ENCODE measurements at regions not wholly inside any gene's neighbourhood (a gene's known extent, or its start where the extent isn't known, plus 50 kb on each side); places are given as distances from the start of the nearest gene placed in this dataset.

DNA sequence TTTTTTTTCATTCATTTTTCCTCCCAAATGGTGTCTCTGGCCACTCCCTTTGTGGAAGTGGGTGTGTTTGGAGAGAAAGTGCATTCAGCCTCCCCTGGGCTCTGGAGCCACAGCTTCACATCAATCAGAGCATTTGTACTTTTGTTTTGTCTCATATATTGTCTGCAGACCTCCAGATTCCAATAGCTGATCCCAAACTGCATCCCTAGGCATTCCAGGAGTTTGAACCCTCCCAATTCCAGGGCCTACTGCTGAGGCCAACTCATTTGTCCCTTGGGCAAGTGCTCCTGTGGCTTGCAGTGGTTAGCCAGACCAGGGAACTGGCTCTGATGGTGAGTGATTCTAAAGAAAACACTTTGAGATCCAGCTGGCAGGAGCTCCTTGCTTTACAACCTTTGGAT, 163.3 kb downstream of the IPMK start:
- Histone ChIP-seq H3K27me3 (ENCODE audit: insufficient read depth, low read length) (no peaks in the 10 kb centered on the region), H3K27ac (ENCODE audit: low read depth, low read length) (no peak overlapping the region), H3K4me1 (ENCODE audit: insufficient read depth, low read length) (no peaks in the 10 kb centered on the region), H3K36me3 (ENCODE audit: insufficient read depth, low read length) (no peaks in the 10 kb centered on the region), H3K9me3 (ENCODE audit: control insufficient read depth in 1 of 2, low read length in 2 of 2) (no peaks in the 10 kb centered on the region), H3K4me3 (ENCODE audit: low read length in 2 of 2) (no peak overlapping the region)
- ChIA-PET CTCF (ENCODE audit: partially characterized antibody) (no interaction called here), POLR2A (ENCODE audit: partially characterized antibody) (no interaction called here)
- H3K27me3 Mint-ChIP-seq: peaks cover 0 to 3% of the 10 kb centered on the region in 2 donors
- H3K4me3 Mint-ChIP-seq: no peak overlapping the region
- intact Hi-C loops (cut with micrococcal nuclease): no loop called here
- no peaks in the 10 kb centered on the region for H3K36me3 Mint-ChIP-seq
- no peak for DNase-seq
- no peaks in the 10 kb centered on the region for H3K4me1 Mint-ChIP-seq
- peaks cover 0 to 2% (median 0%) of the 10 kb centered on the region in 8 donors for H3K9me3 Mint-ChIP-seq
- H3K27ac Mint-ChIP-seq: no peak overlapping the region

DNA sequence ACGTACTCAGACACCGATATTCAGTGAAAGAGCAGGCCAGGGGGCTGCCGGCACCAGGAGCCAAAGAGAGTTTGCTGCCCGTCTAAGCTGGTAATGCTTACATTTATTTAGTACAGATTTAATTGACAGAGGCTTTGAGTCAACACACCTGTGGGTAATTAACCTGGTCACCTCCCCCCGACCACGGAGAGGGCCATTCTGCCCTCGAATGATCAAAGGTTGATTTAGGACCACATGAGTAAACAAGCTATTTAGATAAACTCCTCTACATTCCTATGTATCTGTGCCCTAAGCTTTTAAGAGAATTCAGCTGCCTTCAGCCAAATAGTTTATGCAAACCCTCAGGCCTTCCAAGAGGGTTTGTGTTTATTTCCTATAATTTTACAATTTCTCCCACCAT, 164.8 kb downstream of the IPMK start:
- CTCF ChIA-PET (ENCODE audit: partially characterized antibody): no interaction called here
- Histone ChIP-seq H3K36me3 (ENCODE audit: insufficient read depth, low read length) (no peaks in the 10 kb centered on the region), H3K27me3 (ENCODE audit: insufficient read depth, low read length) (no peaks in the 10 kb centered on the region), H3K27ac (ENCODE audit: low read depth, low read length) (no peak overlapping the region), H3K4me3 (ENCODE audit: low read length in 2 of 2) (no peak overlapping the region), H3K9me3 (ENCODE audit: control insufficient read depth in 1 of 2, low read length in 2 of 2) (no peaks in the 10 kb centered on the region), H3K4me1 (ENCODE audit: insufficient read depth, low read length) (no peaks in the 10 kb centered on the region)
- intact Hi-C loops (cut with micrococcal nuclease): no loop called here
- no peaks in the 10 kb centered on the region for H3K36me3 Mint-ChIP-seq
- POLR2A ChIA-PET (ENCODE audit: partially characterized antibody): no interaction called here
- no peak for DNase-seq
- H3K27ac Mint-ChIP-seq: no peak overlapping the region
- H3K27me3 Mint-ChIP-seq: peaks cover 0 to 3% of the 10 kb centered on the region in 2 donors
- peaks cover 0 to 2% (median 0%) of the 10 kb centered on the region in 8 donors for H3K9me3 Mint-ChIP-seq
- no peak overlapping the region for H3K4me3 Mint-ChIP-seq
- no peaks in the 10 kb centered on the region for H3K4me1 Mint-ChIP-seq

DNA sequence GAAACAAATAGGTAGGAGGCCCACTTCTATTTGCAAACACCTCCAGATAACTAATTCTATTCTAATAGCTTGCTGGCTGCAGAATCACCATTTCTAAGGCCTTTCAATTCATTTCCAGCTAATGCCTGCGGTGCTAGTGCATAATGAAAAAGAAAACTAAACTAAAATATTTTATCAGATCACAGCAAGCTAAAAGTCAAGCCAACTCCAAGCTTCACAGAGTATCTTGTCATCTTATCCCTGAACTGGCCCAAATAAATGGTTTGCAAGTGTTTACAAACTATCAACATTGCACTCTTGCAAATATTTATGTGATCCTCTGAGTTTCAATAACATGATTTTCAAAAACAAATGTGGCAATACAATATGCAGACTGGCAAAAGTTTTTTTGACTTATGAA, 166.0 kb downstream of the IPMK start:
- Histone ChIP-seq H3K4me3 (ENCODE audit: low read length in 2 of 2) (no peak overlapping the region), H3K4me1 (ENCODE audit: insufficient read depth, low read length) (no peaks in the 10 kb centered on the region), H3K36me3 (ENCODE audit: insufficient read depth, low read length) (no peaks in the 10 kb centered on the region), H3K27me3 (ENCODE audit: insufficient read depth, low read length) (no peaks in the 10 kb centered on the region), H3K27ac (ENCODE audit: low read depth, low read length) (no peak overlapping the region), H3K9me3 (ENCODE audit: control insufficient read depth in 1 of 2, low read length in 2 of 2) (no peaks in the 10 kb centered on the region)
- intact Hi-C loops (cut with micrococcal nuclease): no loop called here
- ChIA-PET CTCF (ENCODE audit: partially characterized antibody) (no interaction called here), POLR2A (ENCODE audit: partially characterized antibody) (no interaction called here)
- Mint-ChIP-seq H3K9me3 (peaks cover 0 to 2% (median 0%) of the 10 kb centered on the region in 8 donors), H3K4me1 (no peaks in the 10 kb centered on the region), H3K27me3 (peaks cover 0 to 3% of the 10 kb centered on the region in 2 donors), H3K27ac (no peak overlapping the region), H3K36me3 (no peaks in the 10 kb centered on the region), H3K4me3 (no peak overlapping the region)
- DNase-seq: no peak

DNA sequence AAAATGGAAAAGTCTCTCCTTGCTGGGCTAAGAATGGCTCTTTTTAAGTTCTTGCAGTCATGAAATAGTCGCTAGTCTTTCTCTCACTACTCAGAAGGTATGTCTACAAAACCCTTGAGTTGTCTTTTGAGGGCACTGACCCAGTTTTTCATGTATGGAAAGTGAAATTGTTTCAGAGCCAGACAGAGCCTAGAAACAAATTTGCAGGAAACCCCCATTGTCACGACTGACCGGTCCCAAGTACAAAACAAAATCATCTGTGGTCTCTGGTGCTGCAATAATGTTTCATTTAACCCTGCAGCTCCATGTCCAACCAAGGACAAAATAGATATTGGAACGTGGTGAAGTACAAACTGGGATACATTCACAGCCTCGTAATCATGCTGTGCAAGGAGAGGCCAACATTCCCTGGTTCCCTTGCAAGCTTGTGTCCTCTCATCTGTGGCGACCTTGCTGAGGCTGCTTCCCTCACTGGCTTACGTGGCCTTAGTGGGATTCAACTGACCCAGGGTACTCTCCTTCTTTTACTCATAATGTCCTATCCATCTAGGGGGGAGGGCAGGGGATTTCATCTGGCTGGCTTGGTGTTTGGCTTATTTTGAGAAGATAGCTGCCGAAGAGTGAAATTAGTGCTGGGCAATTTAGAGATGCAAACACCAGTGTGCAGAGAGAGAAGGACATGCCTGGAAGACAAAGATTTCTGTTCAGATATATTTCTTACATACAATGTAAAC, 172.5 kb downstream of the IPMK start:
- intact Hi-C loops (cut with micrococcal nuclease): no loop called here
- H3K36me3 ChIP-seq (ENCODE audit: insufficient read depth, low read length): no peaks in the 10 kb centered on the region
- no peaks in the 10 kb centered on the region for H3K36me3 Mint-ChIP-seq

DNA sequence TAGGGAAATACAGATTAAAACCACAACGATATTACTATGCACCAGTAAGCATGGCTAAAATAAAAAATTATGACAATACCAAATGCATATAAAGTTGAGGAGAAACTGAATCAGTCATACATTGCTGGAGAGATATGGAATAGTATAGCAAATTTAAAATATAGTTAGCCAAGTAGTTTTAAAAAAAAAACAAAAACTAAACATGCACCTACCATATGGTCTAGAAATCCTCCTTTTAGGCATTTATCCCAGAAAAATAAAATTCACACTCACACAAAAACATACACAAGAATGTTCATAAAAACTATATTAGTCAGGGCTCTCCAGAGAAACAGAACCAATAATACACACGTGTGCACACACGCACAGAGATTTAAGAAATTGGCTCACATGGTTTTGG, 175.8 kb downstream of the IPMK start:
- Mint-ChIP-seq H3K9me3 (no peaks in the 10 kb centered on the region), H3K27ac (no peak overlapping the region), H3K27me3 (peaks cover 0 to 3% of the 10 kb centered on the region in 2 donors), H3K4me1 (no peaks in the 10 kb centered on the region), H3K36me3 (no peaks in the 10 kb centered on the region), H3K4me3 (no peak overlapping the region)
- Histone ChIP-seq H3K36me3 (ENCODE audit: insufficient read depth, low read length) (no peaks in the 10 kb centered on the region), H3K27me3 (ENCODE audit: insufficient read depth, low read length) (no peaks in the 10 kb centered on the region), H3K4me1 (ENCODE audit: insufficient read depth, low read length) (no peaks in the 10 kb centered on the region), H3K4me3 (ENCODE audit: low read length in 2 of 2) (no peak overlapping the region), H3K9me3 (ENCODE audit: control insufficient read depth in 1 of 2, low read length in 2 of 2) (no peaks in the 10 kb centered on the region), H3K27ac (ENCODE audit: low read depth, low read length) (no peak overlapping the region)
- ChIA-PET POLR2A (ENCODE audit: partially characterized antibody) (no interaction called here), CTCF (ENCODE audit: partially characterized antibody) (no interaction called here)
- DNase-seq: no peak
- intact Hi-C loops (cut with micrococcal nuclease): no loop called here

More for the DNA sequence above, 172.5 kb downstream of the IPMK start:
- Histone ChIP-seq H3K4me3 (ENCODE audit: low read length in 2 of 2) (no peak overlapping the region), H3K9me3 (ENCODE audit: control insufficient read depth in 1 of 2, low read length in 2 of 2) (no peaks in the 10 kb centered on the region), H3K27ac (ENCODE audit: low read depth, low read length) (no peak overlapping the region), H3K27me3 (ENCODE audit: insufficient read depth, low read length) (no peaks in the 10 kb centered on the region), H3K4me1 (ENCODE audit: insufficient read depth, low read length) (no peaks in the 10 kb centered on the region)
- Mint-ChIP-seq H3K4me1 (no peaks in the 10 kb centered on the region), H3K27me3 (no peaks in the 10 kb centered on the region), H3K4me3 (no peak overlapping the region), H3K27ac (no peak overlapping the region), H3K9me3 (no peaks in the 10 kb centered on the region)
- ChIA-PET CTCF (ENCODE audit: partially characterized antibody) (no interaction called here), POLR2A (ENCODE audit: partially characterized antibody) (no interaction called here)
- DNase-seq: no peak

DNA sequence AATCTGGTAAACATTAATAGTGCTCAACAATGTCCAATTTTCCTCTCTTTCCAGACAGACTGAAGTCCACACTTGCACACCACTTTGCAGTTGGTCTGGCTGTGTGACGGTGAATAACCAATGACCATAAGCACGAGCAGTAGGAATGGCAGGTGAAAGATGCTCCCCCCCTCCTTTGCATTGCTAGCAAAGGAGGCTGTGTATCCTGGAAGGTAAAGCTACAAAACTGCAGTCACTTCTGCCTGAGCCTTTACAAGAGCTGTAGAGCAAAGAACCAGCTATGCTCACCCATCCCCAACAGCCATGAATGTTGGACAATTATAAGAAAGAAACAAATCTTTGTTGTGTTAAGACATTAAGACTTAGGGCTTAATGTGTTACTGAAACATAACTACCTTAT, 178.0 kb downstream of the IPMK start:
- no peak for DNase-seq
- H3K4me1 ChIP-seq (ENCODE audit: insufficient read depth, low read length): no peaks in the 10 kb centered on the region
- Mint-ChIP-seq H3K4me3 (no peak overlapping the region), H3K27me3 (peaks cover 2 to 8% of the 10 kb centered on the region in 2 donors), H3K9me3 (no peaks in the 10 kb centered on the region), H3K36me3 (no peaks in the 10 kb centered on the region), H3K27ac (no peak overlapping the region), H3K4me1 (no peaks in the 10 kb centered on the region)
- H3K27ac ChIP-seq (ENCODE audit: low read depth, low read length): no peak overlapping the region
- H3K9me3 ChIP-seq (ENCODE audit: control insufficient read depth in 1 of 2, low read length in 2 of 2): no peaks in the 10 kb centered on the region
- no peak overlapping the region for H3K4me3 ChIP-seq (ENCODE audit: low read length in 2 of 2)
- H3K27me3 ChIP-seq (ENCODE audit: insufficient read depth, low read length): no peaks in the 10 kb centered on the region
- intact Hi-C loops (cut with micrococcal nuclease): no loop called here
- ChIA-PET POLR2A (ENCODE audit: partially characterized antibody) (no interaction called here), CTCF (ENCODE audit: partially characterized antibody) (no interaction called here)
- H3K36me3 ChIP-seq (ENCODE audit: insufficient read depth, low read length): no peaks in the 10 kb centered on the region

DNA sequence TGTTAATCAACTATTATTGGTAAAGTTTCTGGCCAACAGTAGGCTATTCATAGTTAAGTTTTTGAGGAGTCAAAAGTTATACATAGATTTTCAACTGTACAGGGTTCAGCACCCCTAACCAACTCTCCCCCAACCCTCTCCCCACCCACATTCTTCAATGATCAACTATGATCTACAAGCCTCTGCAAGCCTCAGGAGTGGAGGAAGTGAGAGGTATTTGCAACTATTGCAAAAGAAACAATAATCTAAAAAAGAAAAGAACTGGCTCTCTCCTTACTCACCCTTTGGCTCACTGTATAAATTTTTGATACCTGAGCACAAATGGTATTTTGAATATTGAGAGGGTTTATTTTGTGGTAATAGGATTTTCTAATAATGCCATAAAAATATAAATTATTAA, 179.8 kb downstream of the IPMK start:
- Histone ChIP-seq H3K27ac (ENCODE audit: low read depth, low read length) (no peak overlapping the region), H3K9me3 (ENCODE audit: control insufficient read depth in 1 of 2, low read length in 2 of 2) (no peaks in the 10 kb centered on the region), H3K27me3 (ENCODE audit: insufficient read depth, low read length) (no peaks in the 10 kb centered on the region), H3K4me3 (ENCODE audit: low read length in 2 of 2) (no peak overlapping the region), H3K4me1 (ENCODE audit: insufficient read depth, low read length) (no peaks in the 10 kb centered on the region), H3K36me3 (ENCODE audit: insufficient read depth, low read length) (no peaks in the 10 kb centered on the region)
- ChIA-PET CTCF (ENCODE audit: partially characterized antibody) (no interaction called here), POLR2A (ENCODE audit: partially characterized antibody) (no interaction called here)
- no peak for DNase-seq
- intact Hi-C loops (cut with micrococcal nuclease): no loop called here
- H3K36me3 Mint-ChIP-seq: no peaks in the 10 kb centered on the region
- H3K4me1 Mint-ChIP-seq: no peaks in the 10 kb centered on the region
- H3K9me3 Mint-ChIP-seq: no peaks in the 10 kb centered on the region
- peaks cover 2 to 8% of the 10 kb centered on the region in 2 donors for H3K27me3 Mint-ChIP-seq
- no peak overlapping the region for H3K4me3 Mint-ChIP-seq
- no peak overlapping the region for H3K27ac Mint-ChIP-seq

DNA sequence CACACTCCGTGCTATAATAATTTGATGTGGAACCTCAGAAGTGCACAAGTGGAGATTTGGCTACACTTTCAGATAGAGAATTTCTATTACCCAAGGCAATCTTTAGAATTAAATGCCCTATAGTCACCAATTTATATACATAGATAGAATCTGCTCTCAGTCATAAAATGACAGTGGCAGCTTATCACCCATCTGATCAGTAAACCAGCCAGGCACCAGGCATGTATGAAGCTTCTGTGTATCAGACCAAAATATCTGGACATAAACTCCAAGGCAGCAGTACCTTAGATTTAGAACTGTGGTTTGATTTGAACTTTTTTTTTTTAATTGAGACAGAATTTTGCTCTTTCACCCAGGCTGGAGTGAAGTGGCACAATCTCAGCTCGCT, 180.9 kb downstream of the IPMK start:
- H3K27ac Mint-ChIP-seq: no peak overlapping the region
- intact Hi-C loops (cut with micrococcal nuclease): no loop called here
- Histone ChIP-seq H3K4me1 (ENCODE audit: insufficient read depth, low read length) (no peaks in the 10 kb centered on the region), H3K27ac (ENCODE audit: low read depth, low read length) (no peak overlapping the region), H3K27me3 (ENCODE audit: insufficient read depth, low read length) (no peaks in the 10 kb centered on the region), H3K4me3 (ENCODE audit: low read length in 2 of 2) (no peak overlapping the region), H3K36me3 (ENCODE audit: insufficient read depth, low read length) (no peaks in the 10 kb centered on the region), H3K9me3 (ENCODE audit: control insufficient read depth in 1 of 2, low read length in 2 of 2) (no peaks in the 10 kb centered on the region)
- H3K36me3 Mint-ChIP-seq: no peaks in the 10 kb centered on the region
- CTCF ChIA-PET (ENCODE audit: partially characterized antibody): no interaction called here
- DNase-seq: no peak
- POLR2A ChIA-PET (ENCODE audit: partially characterized antibody): no interaction called here
- peaks cover 2 to 11% of the 10 kb centered on the region in 2 donors for H3K27me3 Mint-ChIP-seq
- H3K4me1 Mint-ChIP-seq: no peaks in the 10 kb centered on the region
- H3K9me3 Mint-ChIP-seq: peaks cover 0 to 2% (median 0%) of the 10 kb centered on the region in 8 donors
- H3K4me3 Mint-ChIP-seq: no peak overlapping the region

Measured in CD4-positive, alpha-beta memory T cell (primary cell).